Parathyroid adenoma (tissue), 2 donors: ENCODE measurements at regions not wholly inside any gene's neighbourhood (a gene's known extent, or its start where the extent isn't known, plus 50 kb on each side); places are given as distances from the start of the nearest gene placed in this dataset.

Experiments used
- H2AFZ ChIP-seq: fragments of 300-600 bp; sonication (generic); one replicate; pipeline ENCODE4 v1.7.0; 2017; ENCODE audit warnings: antibody characterized with exemption, mild to moderate bottlenecking
- H3K27ac ChIP-seq: fragments of 300-600 bp; sonication (generic); one replicate; pipeline ENCODE4 v1.7.0; 2017
- H3K27me3 ChIP-seq: fragments of 300-600 bp; sonication (generic); one replicate; pipeline ENCODE4 v1.7.0; 2017; ENCODE audit warnings: low read length; ENCODE audit not compliant: control insufficient read depth, insufficient read depth
- H3K36me3 ChIP-seq: fragments of 300-600 bp; sonication (generic); one replicate; pipeline ENCODE4 v1.7.0; 2017; ENCODE audit warnings: low read length; ENCODE audit not compliant: control insufficient read depth, insufficient read depth
- H3K4me1 ChIP-seq: fragments of 300-600 bp; sonication (generic); one replicate; pipeline ENCODE4 v1.7.0; 2017; ENCODE audit warnings: control low read depth
- H3K4me2 ChIP-seq: fragments of 300-600 bp; sonication (generic); one replicate; pipeline ENCODE4 v1.7.0; 2017; ENCODE audit warnings: low read length
- H3K4me3 ChIP-seq: fragments of 300-600 bp; sonication (generic); one replicate; pipeline ENCODE4 v1.7.0; 2017; ENCODE audit warnings: low read depth, low read length
- H3K79me2 ChIP-seq: fragments of 300-600 bp; sonication (generic); one replicate; pipeline ENCODE4 v1.7.0; 2017; ENCODE audit warnings: control low read depth
- H3K9ac ChIP-seq: fragments of 300-600 bp; sonication (generic); one replicate; pipeline ENCODE4 v1.7.0; 2017; ENCODE audit warnings: mild to moderate bottlenecking
- H3K9me3 ChIP-seq: fragments of 300-600 bp; sonication (generic); one replicate; pipeline ENCODE4 v1.7.0; 2017; ENCODE audit warnings: low read length; ENCODE audit not compliant: control insufficient read depth
- CTCF ChIP-seq: fragments of 300-600 bp; sonication (generic); IDR thresholded peaks from one replicate; pipeline ENCODE4 v1.7.0; 2017; ENCODE audit warnings: antibody characterized with exemption, mild to moderate bottlenecking
- donor health status: primary hyperparathyroidism.

- Histone ChIP-seq H2AFZ (no peak overlapping the region), H3K36me3 (no peaks in the 10 kb centered on the region), H3K9me3 (no peaks in the 10 kb centered on the region), H3K4me1 (no peaks in the 10 kb centered on the region), H3K27ac (no peak overlapping the region), H3K4me3 (no peak overlapping the region), H3K79me2 (no peaks in the 10 kb centered on the region), H3K9ac (no peak overlapping the region), H3K4me2 (no peak overlapping the region), H3K27me3 (no peaks in the 10 kb centered on the region)
- no peak for TF ChIP-seq CTCF
Measured at GRCh38 chr13:104447348-104447747, 1381.1 kb upstream of the SLC10A2 start.

GRCh38 chr13:104442536-104442935 is 1376.3 kb upstream of the SLC10A2 start:
- Histone ChIP-seq H3K4me2 (no peak overlapping the region), H3K36me3 (no peaks in the 10 kb centered on the region), H3K27ac (no peak overlapping the region), H3K9me3 (no peaks in the 10 kb centered on the region), H3K79me2 (no peaks in the 10 kb centered on the region), H3K27me3 (no peaks in the 10 kb centered on the region), H3K9ac (no peak overlapping the region), H3K4me1 (no peaks in the 10 kb centered on the region), H2AFZ (no peak overlapping the region), H3K4me3 (no peak overlapping the region)
- TF ChIP-seq CTCF = no peak

- no peak for TF ChIP-seq CTCF
Measured at GRCh38 chr13:104436555-104436954, 1370.3 kb upstream of the SLC10A2 start.

GRCh38 chr13:104431895-104432294 is 1365.7 kb upstream of the SLC10A2 start:
- H3K9ac ChIP-seq = no peak overlapping the region
- no peaks in the 10 kb centered on the region for H3K79me2 ChIP-seq
- no peak overlapping the region for H2AFZ ChIP-seq
- no peaks in the 10 kb centered on the region for H3K36me3 ChIP-seq
- no peak overlapping the region for H3K4me2 ChIP-seq
- H3K27ac ChIP-seq = no peak overlapping the region
- no peaks in the 10 kb centered on the region for H3K27me3 ChIP-seq
- no peak for TF ChIP-seq CTCF
- no peak overlapping the region for H3K4me3 ChIP-seq
- H3K9me3 ChIP-seq = no peaks in the 10 kb centered on the region
- no peaks in the 10 kb centered on the region for H3K4me1 ChIP-seq

More at GRCh38 chr13:104436555-104436954, 1370.3 kb upstream of the SLC10A2 start:
- no peak overlapping the region for H3K4me2 ChIP-seq
- H2AFZ ChIP-seq = no peak overlapping the region
- H3K4me3 ChIP-seq = no peak overlapping the region
- H3K9me3 ChIP-seq = no peaks in the 10 kb centered on the region
- H3K36me3 ChIP-seq = no peaks in the 10 kb centered on the region
- H3K9ac ChIP-seq = no peak overlapping the region
- no peaks in the 10 kb centered on the region for H3K27me3 ChIP-seq
- H3K4me1 ChIP-seq = no peaks in the 10 kb centered on the region
- H3K79me2 ChIP-seq = no peaks in the 10 kb centered on the region
- no peak overlapping the region for H3K27ac ChIP-seq

- no peaks in the 10 kb centered on the region for H3K79me2 ChIP-seq
- H2AFZ ChIP-seq = no peak overlapping the region
- H3K9ac ChIP-seq = no peak overlapping the region
- no peak overlapping the region for H3K27ac ChIP-seq
- H3K36me3 ChIP-seq = no peaks in the 10 kb centered on the region
- H3K4me2 ChIP-seq = no peak overlapping the region
- no peaks in the 10 kb centered on the region for H3K4me1 ChIP-seq
- H3K9me3 ChIP-seq = no peaks in the 10 kb centered on the region
- H3K4me3 ChIP-seq = no peak overlapping the region
- no peak for TF ChIP-seq CTCF
- no peaks in the 10 kb centered on the region for H3K27me3 ChIP-seq
Measured at GRCh38 chr13:104426435-104426834, 1360.2 kb upstream of the SLC10A2 start.
